ENCODE measurements at regions not wholly inside any gene's neighbourhood (a gene's known extent, or its start where the extent isn't known, plus 50 kb on each side); places are given as distances from the start of the nearest gene placed in this dataset.

DNA sequence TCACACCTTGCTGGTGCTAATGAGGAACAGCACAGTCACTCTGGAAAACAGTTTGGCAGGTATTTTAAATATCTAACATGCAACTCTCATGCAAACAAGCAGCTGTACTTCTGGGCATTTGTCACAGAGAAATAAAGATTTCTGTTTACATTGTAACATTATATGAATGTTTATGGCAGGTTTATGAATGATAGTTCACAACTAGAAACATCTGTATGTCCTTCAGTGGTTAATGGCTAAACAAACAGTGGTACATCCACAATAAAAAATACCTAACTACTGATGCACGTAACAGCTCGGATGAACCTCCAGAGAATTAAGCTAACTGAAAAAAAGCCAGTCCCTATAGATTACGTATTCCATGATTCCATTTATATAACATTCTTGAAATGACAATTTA lies 109.6 kb downstream of the GPR37 start:
- no peak overlapping the region for H3K27ac Mint-ChIP-seq
- H3K4me1 Mint-ChIP-seq, result no peaks in the 10 kb centered on the region
- ATAC-seq (ENCODE audit: low read depth), result no peak
- TF ChIP-seq, protein P1, sequence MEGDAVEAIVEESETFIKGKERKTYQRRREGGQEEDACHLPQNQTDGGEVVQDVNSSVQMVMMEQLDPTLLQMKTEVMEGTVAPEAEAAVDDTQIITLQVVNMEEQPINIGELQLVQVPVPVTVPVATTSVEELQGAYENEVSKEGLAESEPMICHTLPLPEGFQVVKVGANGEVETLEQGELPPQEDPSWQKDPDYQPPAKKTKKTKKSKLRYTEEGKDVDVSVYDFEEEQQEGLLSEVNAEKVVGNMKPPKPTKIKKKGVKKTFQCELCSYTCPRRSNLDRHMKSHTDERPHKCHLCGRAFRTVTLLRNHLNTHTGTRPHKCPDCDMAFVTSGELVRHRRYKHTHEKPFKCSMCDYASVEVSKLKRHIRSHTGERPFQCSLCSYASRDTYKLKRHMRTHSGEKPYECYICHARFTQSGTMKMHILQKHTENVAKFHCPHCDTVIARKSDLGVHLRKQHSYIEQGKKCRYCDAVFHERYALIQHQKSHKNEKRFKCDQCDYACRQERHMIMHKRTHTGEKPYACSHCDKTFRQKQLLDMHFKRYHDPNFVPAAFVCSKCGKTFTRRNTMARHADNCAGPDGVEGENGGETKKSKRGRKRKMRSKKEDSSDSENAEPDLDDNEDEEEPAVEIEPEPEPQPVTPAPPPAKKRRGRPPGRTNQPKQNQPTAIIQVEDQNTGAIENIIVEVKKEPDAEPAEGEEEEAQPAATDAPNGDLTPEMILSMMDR (IDR thresholded peaks at IDR 0.05), result no peak
- ChIA-PET CTCF (no interaction called here), POLR2A (no interaction called here)
- no peaks in the 10 kb centered on the region for H3K9me3 Mint-ChIP-seq
- no peaks in the 10 kb centered on the region for H3K36me3 Mint-ChIP-seq (ENCODE audit: low read depth)
- H3K4me3 Mint-ChIP-seq, result no peak overlapping the region
- H3K27me3 Mint-ChIP-seq, result no peaks in the 10 kb centered on the region
- intact Hi-C loops (cut with micrococcal nuclease), result no loop called here
- DNase-seq, result no peak

DNA sequence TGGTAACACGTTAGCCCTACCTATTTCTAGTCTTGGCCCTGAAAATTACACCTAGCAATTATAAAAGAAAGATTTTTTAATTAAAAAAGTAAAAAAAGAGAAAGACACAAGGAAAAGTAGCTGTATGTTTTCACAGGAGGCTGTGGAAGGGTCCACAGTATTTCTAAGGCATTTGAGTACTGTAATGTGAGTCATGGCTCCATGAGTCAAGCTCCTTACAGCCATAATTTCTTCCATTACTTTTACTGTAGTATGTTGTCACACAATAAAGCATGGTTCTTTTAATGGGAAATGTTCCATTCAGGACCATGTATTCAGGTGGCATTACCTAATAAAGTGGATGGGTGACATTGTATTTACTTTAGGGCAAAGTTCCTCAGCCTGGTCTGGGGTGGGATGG lies 113.4 kb downstream of the GPR37 start:
- no peaks in the 10 kb centered on the region for H3K27me3 Mint-ChIP-seq
- no peaks in the 10 kb centered on the region for H3K4me1 Mint-ChIP-seq
- DNase-seq, result no peak
- TF ChIP-seq, protein P1 (IDR thresholded peaks at IDR 0.05), result no peak
- ChIA-PET CTCF (no interaction called here), POLR2A (no interaction called here)
- intact Hi-C loops (cut with micrococcal nuclease), result no loop called here
- no peak overlapping the region for H3K4me3 Mint-ChIP-seq
- no peaks in the 10 kb centered on the region for H3K9me3 Mint-ChIP-seq
- ATAC-seq (ENCODE audit: low read depth), result no peak
- H3K27ac Mint-ChIP-seq, result no peak overlapping the region
- no peaks in the 10 kb centered on the region for H3K36me3 Mint-ChIP-seq (ENCODE audit: low read depth)

DNA sequence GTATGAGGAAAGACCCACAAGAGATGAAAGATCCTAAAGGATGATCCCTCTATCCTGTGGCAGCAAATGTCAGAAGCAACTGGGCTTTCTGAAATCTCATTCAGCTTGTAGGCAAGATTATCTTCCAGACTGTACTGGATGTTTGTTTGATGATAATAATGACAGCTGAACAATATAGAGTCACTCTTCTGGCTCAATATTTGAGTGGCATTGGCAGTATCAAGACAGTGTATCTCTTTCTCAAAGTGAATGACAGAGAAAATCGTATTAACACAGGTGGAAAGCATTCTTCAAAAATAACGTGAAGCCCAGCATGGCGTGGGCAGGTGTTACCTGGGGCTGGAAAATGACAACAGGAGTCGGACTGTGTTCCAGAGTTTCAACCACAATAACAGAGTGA lies 114.5 kb downstream of the GPR37 start:
- Mint-ChIP-seq H3K27ac (no peak overlapping the region), H3K36me3 (ENCODE audit: low read depth) (no peaks in the 10 kb centered on the region), H3K4me1 (no peaks in the 10 kb centered on the region), H3K9me3 (no peaks in the 10 kb centered on the region), H3K4me3 (no peak overlapping the region), H3K27me3 (no peaks in the 10 kb centered on the region)
- DNase-seq, result no peak
- ATAC-seq (ENCODE audit: low read depth), result no peak
- TF ChIP-seq, protein P1 (IDR thresholded peaks at IDR 0.05), result no peak
- POLR2A ChIA-PET, result no interaction called here
- intact Hi-C loops (cut with micrococcal nuclease), result no loop called here
- CTCF ChIA-PET, result no interaction called here

DNA sequence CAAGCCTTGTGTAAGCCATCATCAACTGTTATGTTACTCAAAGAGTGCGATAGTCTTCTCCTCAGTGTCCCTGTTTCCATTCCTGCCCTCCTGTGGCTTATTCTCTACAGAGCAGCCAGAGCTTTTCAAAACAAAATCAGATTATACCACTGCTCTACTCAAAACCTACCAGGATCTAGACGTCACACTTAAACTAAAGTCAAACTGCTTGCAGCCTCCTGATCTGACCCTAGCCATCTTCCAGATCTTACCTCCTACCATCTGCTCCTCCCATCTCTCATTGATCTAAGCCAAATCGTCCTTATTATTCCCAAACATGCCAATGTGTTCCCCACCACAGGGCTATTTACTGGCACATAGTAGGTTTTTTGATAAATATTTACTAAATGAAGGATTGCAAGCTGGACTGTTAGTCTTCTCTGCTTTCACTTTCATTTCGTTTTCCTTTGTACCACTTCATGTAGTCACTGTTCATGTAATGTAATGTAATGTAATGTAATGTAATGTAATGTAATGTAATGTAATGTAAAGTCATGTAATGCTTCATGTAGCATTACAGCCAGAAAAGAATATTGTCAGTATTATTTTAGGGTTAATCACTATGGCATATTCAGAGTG lies 116.1 kb downstream of the GPR37 start:
- H3K27ac Mint-ChIP-seq, result no peak overlapping the region
- no peak for DNase-seq
- ChIA-PET POLR2A (no interaction called here), CTCF (no interaction called here)
- TF ChIP-seq, protein P1 (IDR thresholded peaks at IDR 0.05), result no peak
- H3K4me1 Mint-ChIP-seq, result no peaks in the 10 kb centered on the region
- H3K36me3 Mint-ChIP-seq (ENCODE audit: low read depth), result no peaks in the 10 kb centered on the region
- no peaks in the 10 kb centered on the region for H3K27me3 Mint-ChIP-seq
- no peaks in the 10 kb centered on the region for H3K9me3 Mint-ChIP-seq
- ATAC-seq (ENCODE audit: low read depth), result no peak
- no peak overlapping the region for H3K4me3 Mint-ChIP-seq
- intact Hi-C loops (cut with micrococcal nuclease), result no loop called here

DNA sequence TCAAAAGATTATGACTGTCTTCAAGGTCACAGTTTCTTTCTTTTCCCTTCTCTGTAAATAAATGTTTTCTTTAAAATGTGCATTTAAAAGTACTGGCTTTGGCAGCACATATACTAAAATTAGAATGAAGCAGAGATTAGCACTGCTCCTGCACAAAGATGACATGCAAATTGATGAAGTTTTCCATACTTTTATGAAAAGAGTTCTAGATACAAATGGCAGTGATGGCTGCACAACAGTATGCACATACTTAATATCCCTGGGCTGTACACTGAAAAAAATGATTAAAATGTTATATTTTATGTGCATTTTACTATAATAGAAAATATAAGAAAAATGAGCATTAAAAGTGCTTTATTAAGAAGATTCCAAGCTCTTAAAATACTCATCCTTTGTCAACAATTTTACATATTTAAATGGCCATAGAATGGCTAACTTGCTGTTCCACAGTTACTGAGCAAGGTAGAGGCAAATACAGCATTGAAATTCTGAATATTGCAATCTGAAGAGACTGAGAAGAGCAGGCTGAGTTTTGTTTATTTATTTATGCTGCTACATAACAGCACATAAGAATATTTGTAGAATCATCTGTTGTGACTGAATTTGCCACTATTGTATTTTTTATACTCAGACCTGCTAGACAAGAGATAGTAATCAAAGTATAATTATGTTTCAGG lies 117.8 kb downstream of the GPR37 start:
- DNase-seq (no peak), ATAC-seq (ENCODE audit: low read depth) (no peak)
- intact Hi-C loops (cut with micrococcal nuclease), result no loop called here
- CTCF ChIA-PET, result no interaction called here
- POLR2A ChIA-PET, result no interaction called here
- H3K36me3 Mint-ChIP-seq (ENCODE audit: low read depth), result no peaks in the 10 kb centered on the region
- H3K9me3 Mint-ChIP-seq, result no peaks in the 10 kb centered on the region
- no peak overlapping the region for H3K27ac Mint-ChIP-seq
- H3K4me1 Mint-ChIP-seq, result no peaks in the 10 kb centered on the region
- no peaks in the 10 kb centered on the region for H3K27me3 Mint-ChIP-seq
- H3K4me3 Mint-ChIP-seq, result no peak overlapping the region
- TF ChIP-seq, protein P1 (IDR thresholded peaks at IDR 0.05), result no peak
